HCT116 (cell line): ENCODE measurements at regions not wholly inside any gene's neighbourhood (a gene's known extent, or its start where the extent isn't known, plus 50 kb on each side); places are given as distances from the start of the nearest gene placed in this dataset.

Experiments
- ATAC-seq: fragments of 200-7000 bp; cut with Tn5 transposase; 2 replicates; pipeline ENCODE4 v1.9.1; 2020; ENCODE audit warnings: mild to moderate bottlenecking, moderate library complexity
- BruUV-seq: library from RNA; stranded (reverse); fragments of 400-500 nt; replicated peaks from 2 replicates; lab custom pipeline; 2021; lab: Mats Ljungman, UMichigan
- CTCF ChIA-PET: fragments of 300-600 bp; sonication (Branson Sonifier 250); formaldehyde crosslinking; loops from one replicate; lab custom pipeline; 2021; ENCODE audit warnings: antibody characterized with exemption; lab: Charles Lee
- POLR2A ChIA-PET: fragments of 300-600, 350-600 bp; sonication (Branson Sonifier 250); formaldehyde crosslinking; loops from one replicate; lab custom pipeline; 2021; ENCODE audit warnings: antibody characterized with exemption; lab: Charles Lee
- RAD21 ChIA-PET, 2 experiments: fragments of 300-600 bp; sonication (Branson Sonifier 250); formaldehyde crosslinking; loops; one replicate each; lab custom pipeline; 2023; ENCODE audit warnings: low total read pairs in 2 of 2; ENCODE audit not compliant: uncharacterized antibody in 2 of 2, unreplicated experiment in 2 of 2, low non-redundant PET in 1 of 2; lab: Charles Lee
- DNase-seq: peaks from one replicate; pipeline ENCODE4 v3.0.0-alpha.2; 2010; ENCODE audit warnings: low read depth, low spot score
- H2AFZ ChIP-seq: fragments of 200-600 bp; shearing (Covaris generic), sonication (generic); 2 replicates; pipeline ENCODE4 v1.6.1; 2017; ENCODE audit warnings: low read depth, mixed run types, mixed read lengths, antibody characterized with exemption, low read length; ENCODE audit not compliant: poor library complexity, severe bottlenecking
- H3K27ac ChIP-seq: 2 replicates; pipeline ENCODE4 v1.5.1; 2012; ENCODE audit warnings: low read depth, low read length
- H3K27me3 ChIP-seq: fragments of 200-600 bp; sonication (generic); 2 replicates; pipeline ENCODE4 v1.6.1; 2016; ENCODE audit warnings: mixed run types, low read length, mixed read lengths; ENCODE audit not compliant: insufficient read depth
- H3K36me3 ChIP-seq, 2 experiments: fragments of 200-500 bp in 1 of 2; fragments of 200-600 bp in 1 of 2; sonication (Bioruptor generic) in 1 of 2; sonication (generic) in 1 of 2; 2 replicates each; pipeline versions ENCODE4 v1.5.1 to v1.6.1; 2014 to 2016; ENCODE audit warnings: low read length in 2 of 2, inconsistent platforms in 1 of 2, mixed read lengths in 1 of 2, mixed run types in 1 of 2; ENCODE audit not compliant: insufficient read depth in 2 of 2, control insufficient read depth in 1 of 2
- H3K4me1 ChIP-seq, 2 experiments: fragments of 200-600 bp in 1 of 2; sonication (generic) in 1 of 2; 2 replicates each; pipeline versions ENCODE4 v1.5.1 to v1.6.1; 2012 to 2017; ENCODE audit warnings: low read length in 2 of 2, inconsistent platforms in 1 of 2, mild to moderate bottlenecking in 1 of 2, mixed read lengths in 1 of 2, mixed run types in 1 of 2, moderate library complexity in 1 of 2; ENCODE audit not compliant: insufficient read depth in 2 of 2, control insufficient read depth in 1 of 2
- H3K4me2 ChIP-seq: fragments of 200-600 bp; sonication (generic); 2 replicates; pipeline ENCODE4 v1.6.1; 2017; ENCODE audit warnings: mixed run types, low read length, mixed read lengths
- H3K4me3 ChIP-seq, 2 experiments: fragments of 200-600 bp in 1 of 2; sonication (generic) in 1 of 2; replicated peaks in 1 of 2; 2 replicates each; pipeline ENCODE4 v1.5.1; 2011 to 2016; ENCODE audit warnings: low read length in 2 of 2, control low read depth in 1 of 2, low read depth in 1 of 2, mild to moderate bottlenecking in 1 of 2, mixed read lengths in 1 of 2, mixed run types in 1 of 2
- H3K79me2 ChIP-seq: fragments of 200-600 bp; sonication (generic); 2 replicates; pipeline ENCODE4 v1.6.1; 2017; ENCODE audit warnings: mild to moderate bottlenecking, mixed run types, low read length, moderate library complexity, mixed read lengths; ENCODE audit not compliant: insufficient read depth
- H3K9ac ChIP-seq: fragments of 200-600 bp; sonication (generic); 2 replicates; pipeline ENCODE4 v1.6.1; 2016; ENCODE audit warnings: low read length, mixed read lengths
- H3K9me2 ChIP-seq: fragments of 200-600 bp; sonication (generic), shearing (Covaris generic); 2 replicates; pipeline ENCODE4 v1.6.1; 2017; ENCODE audit warnings: mixed run types, mild to moderate bottlenecking, moderate library complexity; ENCODE audit not compliant: insufficient read depth
- H3K9me3 ChIP-seq, 2 experiments: fragments of 200-500 bp in 1 of 2; fragments of 200-600 bp in 1 of 2; sonication (Bioruptor generic) in 1 of 2; sonication (generic) in 1 of 2; 2 replicates each; pipeline ENCODE4 v1.6.1; 2014 to 2017; ENCODE audit warnings: low read length in 2 of 2, mixed read lengths in 2 of 2, inconsistent platforms in 1 of 2, low read depth in 1 of 2, mild to moderate bottlenecking in 1 of 2, mixed run types in 1 of 2, moderate library complexity in 1 of 2; ENCODE audit not compliant: control insufficient read depth in 1 of 2, insufficient read depth in 1 of 2
- H4K20me1 ChIP-seq: fragments of 200-600 bp; sonication (generic), shearing (Covaris generic); 2 replicates; pipeline ENCODE4 v1.6.1; 2017; ENCODE audit warnings: mixed run types, mild to moderate bottlenecking, moderate library complexity; ENCODE audit not compliant: insufficient read depth
- ATF3 ChIP-seq: IDR thresholded peaks from 2 replicates; pipeline ENCODE4 v1.6.1; 2012
- ELF1 ChIP-seq: IDR thresholded peaks from 2 replicates; pipeline ENCODE4 v1.6.1; 2012; ENCODE audit warnings: low read depth, borderline replicate concordance
- EZH2phosphoT487 ChIP-seq: fragments of 200-600 bp; IDR thresholded peaks from 2 replicates; pipeline ENCODE4 v1.6.1; 2018; ENCODE audit warnings: antibody characterized with exemption, borderline replicate concordance
- POLR2A ChIP-seq: IDR thresholded peaks from 2 replicates; pipeline ENCODE4 v1.7.0; 2011; ENCODE audit warnings: borderline replicate concordance; ENCODE audit not compliant: insufficient read depth, insufficient read length; ENCODE audit errors: extremely low read depth
- POLR2AphosphoS5 ChIP-seq: IDR thresholded peaks from 2 replicates; pipeline ENCODE4 v1.6.1; 2011; ENCODE audit warnings: mild to moderate bottlenecking, low read depth, low read length, moderate library complexity
- RAD21 ChIP-seq: IDR thresholded peaks from 2 replicates; pipeline ENCODE4 v1.6.1; 2012; ENCODE audit warnings: low read depth, mild to moderate bottlenecking
- REST ChIP-seq: IDR thresholded peaks from 2 replicates; pipeline ENCODE4 v1.6.1; 2012; ENCODE audit warnings: low read depth
- SIN3A ChIP-seq: IDR thresholded peaks from 2 replicates; pipeline ENCODE4 v1.6.1; 2012; ENCODE audit warnings: low read depth
- SP1 ChIP-seq: IDR thresholded peaks from 2 replicates; pipeline ENCODE4 v1.6.1; 2012; ENCODE audit warnings: low read depth
- SRF ChIP-seq: IDR thresholded peaks from 2 replicates; pipeline ENCODE4 v1.6.1; 2012; ENCODE audit warnings: low read depth
- TCF7L2 ChIP-seq: IDR thresholded peaks from 2 replicates; pipeline ENCODE4 v1.7.0; 2011; ENCODE audit warnings: borderline replicate concordance, inconsistent platforms; ENCODE audit not compliant: insufficient read depth, insufficient read length; ENCODE audit errors: extremely low read depth
- ZFX ChIP-seq: fragments of 450-650 bp; IDR thresholded peaks from 2 replicates; pipeline ENCODE4 v1.6.1; 2017
- ZNF274 ChIP-seq: fragments of 200-500 bp; sonication (Bioruptor generic); IDR thresholded peaks from 2 replicates; pipeline ENCODE4 v1.6.1; 2014; ENCODE audit warnings: mild to moderate bottlenecking, low read depth, low read length, inconsistent platforms
- intact Hi-C: fragments of 100-400 bp; cut with micrococcal nuclease; formaldehyde crosslinking; loops from 2 replicates; pipeline ENCODE4 v1.10.0; 2022
- TF ChIP-seq, protein P1 (sequence below), 3 experiments: fragments of 200-600 bp in 1 of 3; sonication (generic) in 1 of 3; IDR thresholded peaks in 2 of 3; conservative IDR thresholded peaks in 1 of 3; 2 replicates each; pipeline ENCODE4 v1.5.1; 2012 to 2017; ENCODE audit warnings: low read depth in 2 of 3, low read length in 2 of 3, antibody characterized with exemption in 1 of 3, borderline replicate concordance in 1 of 3, control low read depth in 1 of 3, mild to moderate bottlenecking in 1 of 3, mixed read lengths in 1 of 3, mixed run types in 1 of 3, moderate library complexity in 1 of 3; ENCODE audit not compliant: insufficient read depth in 1 of 3
- TF ChIP-seq, protein P2 (sequence below): IDR thresholded peaks from 2 replicates; pipeline ENCODE4 v1.6.1; 2012

DNA sequence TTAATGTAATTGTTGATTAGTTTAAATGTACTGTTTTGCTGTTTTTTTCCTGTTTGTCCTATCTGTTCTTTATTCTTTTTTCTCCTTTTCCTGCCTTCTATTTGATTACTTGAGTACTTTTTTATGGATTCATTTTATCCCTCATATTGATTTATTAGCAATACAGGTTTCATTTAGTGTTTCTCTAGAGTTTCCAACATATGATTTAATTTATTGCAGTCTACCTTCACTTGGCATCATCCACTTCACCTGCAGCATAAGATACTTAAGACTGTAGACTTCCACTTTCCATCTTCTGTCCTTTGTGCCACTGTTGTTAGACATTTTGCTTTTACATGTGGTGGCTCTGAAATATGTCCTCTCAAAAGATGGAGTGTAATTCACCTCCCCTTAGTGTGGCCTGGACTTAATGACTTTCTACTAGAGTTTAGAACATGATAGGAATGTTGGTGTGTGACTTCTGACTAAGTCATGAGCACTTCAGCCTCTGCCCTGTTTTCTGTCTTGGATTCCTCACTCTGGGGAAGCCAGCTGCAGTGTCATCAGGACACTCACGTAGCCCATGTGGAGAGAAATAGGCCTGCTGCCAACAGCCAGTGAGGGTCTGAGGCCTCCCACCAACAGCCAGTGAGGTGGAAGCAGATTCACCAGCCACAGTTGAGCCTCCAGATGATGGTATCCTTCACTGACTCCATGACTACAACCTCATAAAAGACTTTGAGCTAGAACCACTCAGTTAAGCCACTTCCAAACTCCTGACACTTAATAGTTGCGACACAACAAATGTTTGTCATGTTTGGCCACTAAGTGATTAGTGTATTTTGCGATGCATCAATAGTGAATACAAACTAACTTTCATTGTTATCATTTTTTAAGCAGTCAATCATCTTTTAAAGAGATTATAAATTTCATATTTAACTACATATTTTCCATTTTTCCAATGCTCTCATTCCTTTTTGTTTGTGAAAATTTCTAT, 643.5 kb upstream of the DPP6 start:
- no peak for ATAC-seq
- POLR2A ChIA-PET: no interaction called here
- DNase-seq: no peak
- Histone ChIP-seq H3K9me2 (no peaks in the 10 kb centered on the region), H3K27me3 (no peaks in the 10 kb centered on the region), H2AFZ (no peak overlapping the region), H3K79me2 (no peaks in the 10 kb centered on the region), H3K9ac (no peak overlapping the region), H3K36me3 (no peaks in the 10 kb centered on the region), H4K20me1 (no peaks in the 10 kb centered on the region), H3K9me3 (peaks cover 0 to 13% of the 10 kb centered on the region in 2 experiments; a peak in 1 of 4 replicates), H3K4me3 (no peak overlapping the region), H3K4me1 (no peaks in the 10 kb centered on the region), H3K4me2 (no peak overlapping the region), H3K27ac (no peak overlapping the region)
- CTCF ChIA-PET: no interaction called here
- RAD21 ChIA-PET: no interaction called here
- intact Hi-C loops: no loop called here
- TF ChIP-seq ATF3 (no peak), SP1 (no peak), RAD21 (no peak), POLR2AphosphoS5 (no peak), POLR2A (no peak), ZNF274 (no peak), ZFX (no peak), EZH2phosphoT487 (no peak), REST (no peak), TCF7L2 (no peak), SIN3A (no peak), SRF (no peak), ELF1 (no peak)
- TF ChIP-seq, protein P1, sequence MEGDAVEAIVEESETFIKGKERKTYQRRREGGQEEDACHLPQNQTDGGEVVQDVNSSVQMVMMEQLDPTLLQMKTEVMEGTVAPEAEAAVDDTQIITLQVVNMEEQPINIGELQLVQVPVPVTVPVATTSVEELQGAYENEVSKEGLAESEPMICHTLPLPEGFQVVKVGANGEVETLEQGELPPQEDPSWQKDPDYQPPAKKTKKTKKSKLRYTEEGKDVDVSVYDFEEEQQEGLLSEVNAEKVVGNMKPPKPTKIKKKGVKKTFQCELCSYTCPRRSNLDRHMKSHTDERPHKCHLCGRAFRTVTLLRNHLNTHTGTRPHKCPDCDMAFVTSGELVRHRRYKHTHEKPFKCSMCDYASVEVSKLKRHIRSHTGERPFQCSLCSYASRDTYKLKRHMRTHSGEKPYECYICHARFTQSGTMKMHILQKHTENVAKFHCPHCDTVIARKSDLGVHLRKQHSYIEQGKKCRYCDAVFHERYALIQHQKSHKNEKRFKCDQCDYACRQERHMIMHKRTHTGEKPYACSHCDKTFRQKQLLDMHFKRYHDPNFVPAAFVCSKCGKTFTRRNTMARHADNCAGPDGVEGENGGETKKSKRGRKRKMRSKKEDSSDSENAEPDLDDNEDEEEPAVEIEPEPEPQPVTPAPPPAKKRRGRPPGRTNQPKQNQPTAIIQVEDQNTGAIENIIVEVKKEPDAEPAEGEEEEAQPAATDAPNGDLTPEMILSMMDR (IDR thresholded peaks at IDR 0.05 in 2 of 3, conservative IDR thresholded peaks at IDR 0.05 in 1 of 3; ENCODE audit: borderline replicate concordance in 1 of 3, insufficient read depth in 1 of 3, low read depth in 2 of 3, low read length in 2 of 3): no peak
- TF ChIP-seq, protein P2, sequence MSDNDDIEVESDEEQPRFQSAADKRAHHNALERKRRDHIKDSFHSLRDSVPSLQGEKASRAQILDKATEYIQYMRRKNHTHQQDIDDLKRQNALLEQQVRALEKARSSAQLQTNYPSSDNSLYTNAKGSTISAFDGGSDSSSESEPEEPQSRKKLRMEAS: no peak
- no TSS peak for BruUV-seq
